Prostate gland (tissue), 2 donors: ENCODE measurements at regions not wholly inside any gene's neighbourhood (a gene's known extent, or its start where the extent isn't known, plus 50 kb on each side); places are given as distances from the start of the nearest gene placed in this dataset.

Experiments
- DNase-seq: peaks from one replicate; pipeline ENCODE4 v3.0.0-alpha.2; 2019; ENCODE audit warnings: low spot score
- H3K27ac ChIP-seq, 2 donors: fragments of 200-600 bp; sonication (generic); 2 replicates each; pipeline ENCODE4 v1.5.1; 2017 to 2019
- H3K27me3 ChIP-seq: fragments of 200-600 bp; sonication (generic); replicated peaks from 2 replicates; pipeline ENCODE4 v1.5.1; 2019; ENCODE audit not compliant: insufficient read depth
- H3K36me3 ChIP-seq, 2 donors: fragments of 200-600 bp; sonication (generic); 1 replicate in 1 of 2; 2 replicates in 1 of 2; pipeline versions ENCODE4 v1.5.1 to v1.8.1; 2017 to 2019
- H3K4me1 ChIP-seq: fragments of 200-600 bp; sonication (generic); replicated peaks from 2 replicates; pipeline ENCODE4 v1.5.1; 2019
- H3K4me3 ChIP-seq, 2 donors: fragments of 200-600 bp; sonication (generic); 2 replicates each; pipeline ENCODE4 v1.5.1; 2017 to 2019
- H3K9me3 ChIP-seq: fragments of 200-600 bp; sonication (generic); 2 replicates; pipeline ENCODE4 v1.5.1; 2017
- CTCF ChIP-seq, 4 experiments: fragments of 200-600 bp in 2 of 4; fragments of 450-650 bp in 2 of 4; sonication (generic) in 2 of 4; IDR thresholded peaks; 1 replicate in 3 of 4; 2 replicates in 1 of 4; pipeline ENCODE4 v1.5.1; 2016 to 2019; ENCODE audit warnings: antibody characterized with exemption in 4 of 4, mild to moderate bottlenecking in 2 of 4, moderate library complexity in 2 of 4
- POLR2A ChIP-seq: fragments of 450-650 bp; IDR thresholded peaks from one replicate; pipeline ENCODE4 v1.6.1; 2016; ENCODE audit warnings: antibody characterized with exemption, mild to moderate bottlenecking
- POLR2AphosphoS5 ChIP-seq: sonication (generic); formaldehyde crosslinking; IDR thresholded peaks from one replicate; pipeline ENCODE4 v1.6.1; 2017; ENCODE audit warnings: antibody characterized with exemption
- WGBS: methylation state at CpG from one replicate; pipeline ENCODE4 v1.1.5; 2018; 5-methylcytosine and 5-hydroxymethylcytosine counted together
- intact Hi-C: fragments of 100-400 bp; cut with DNase I; formaldehyde crosslinking; loops from one replicate; pipeline ENCODE4 v1.14.2; 2022

GRCh38 chr2:200725596-200725995 lies 86.1 kb upstream of the BZW1 start:
- Histone ChIP-seq H3K36me3 (no peaks in the 10 kb centered on the region), H3K4me1 (no peaks in the 10 kb centered on the region), H3K27me3 (no peaks in the 10 kb centered on the region), H3K4me3 (no peak overlapping the region), H3K9me3 (no peaks in the 10 kb centered on the region), H3K27ac (no peak overlapping the region)
- intact Hi-C loops = no loop called here
- no peak for DNase-seq
- 11% methylated on average over 3 of the region's 3 CpGs for WGBS
- TF ChIP-seq POLR2A = no peak
- no peak for TF ChIP-seq POLR2AphosphoS5
- no peak for TF ChIP-seq CTCF (IDR thresholded peaks at IDR 0.05)

- Histone ChIP-seq H3K9me3 (no peaks in the 10 kb centered on the region), H3K4me1 (no peaks in the 10 kb centered on the region), H3K4me3 (no peak overlapping the region), H3K27ac (no peak overlapping the region), H3K27me3 (no peaks in the 10 kb centered on the region), H3K36me3 (no peaks in the 10 kb centered on the region)
- intact Hi-C loops = no loop called here
- WGBS = 44% methylated on average over 1 of the region's 1 CpG
- no peak for TF ChIP-seq POLR2AphosphoS5
- TF ChIP-seq CTCF (IDR thresholded peaks at IDR 0.05) = no peak
- no peak for TF ChIP-seq POLR2A
- DNase-seq = no peak
These were observed 83.1 kb upstream of the BZW1 start for GRCh38 chr2:200728630-200729029.

GRCh38 chr2:200730302-200730701 lies 81.4 kb upstream of the BZW1 start:
- Histone ChIP-seq H3K9me3 (no peaks in the 10 kb centered on the region), H3K27ac (no peak overlapping the region), H3K4me1 (no peaks in the 10 kb centered on the region), H3K4me3 (no peak overlapping the region), H3K27me3 (no peaks in the 10 kb centered on the region), H3K36me3 (no peaks in the 10 kb centered on the region)
- no peak for DNase-seq
- no peak for TF ChIP-seq POLR2AphosphoS5
- no peak for TF ChIP-seq CTCF (IDR thresholded peaks at IDR 0.05)
- TF ChIP-seq POLR2A = no peak
- WGBS = 82% methylated on average over 2 of the region's 2 CpGs
- intact Hi-C loops = no loop called here

DNA sequence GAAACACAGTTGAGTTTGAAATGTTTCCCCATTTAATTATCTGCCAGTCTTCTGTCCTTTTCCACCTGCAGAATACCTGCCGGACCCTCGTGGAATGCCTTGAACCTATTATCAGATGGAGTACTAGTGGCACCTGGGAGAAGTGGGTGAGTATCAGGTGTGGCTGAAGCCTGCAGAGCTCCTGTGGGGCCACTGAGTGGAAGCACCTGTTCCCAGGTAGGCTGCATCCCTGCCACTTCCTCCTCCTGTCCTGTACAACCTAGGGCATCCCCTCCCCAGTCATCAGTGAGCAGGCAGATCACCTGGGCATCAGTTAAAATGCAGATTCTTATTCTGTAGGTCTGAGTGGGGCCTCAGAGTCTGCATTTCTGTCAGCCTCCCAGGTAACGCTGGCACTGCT lies 80.8 kb upstream of the BZW1 start:
- H3K9me3 ChIP-seq = no peaks in the 10 kb centered on the region
- intact Hi-C loops = no loop called here
- 81% methylated on average over 3 of the region's 3 CpGs for WGBS
- H3K36me3 ChIP-seq = no peaks in the 10 kb centered on the region
- DNase-seq = no peak
- TF ChIP-seq CTCF (IDR thresholded peaks at IDR 0.05) = no peak
- no peak for TF ChIP-seq POLR2A
- TF ChIP-seq POLR2AphosphoS5 = no peak
- H3K4me1 ChIP-seq = no peaks in the 10 kb centered on the region
- H3K27ac ChIP-seq = no peak overlapping the region
- H3K4me3 ChIP-seq = no peak overlapping the region
- H3K27me3 ChIP-seq = no peaks in the 10 kb centered on the region

DNA sequence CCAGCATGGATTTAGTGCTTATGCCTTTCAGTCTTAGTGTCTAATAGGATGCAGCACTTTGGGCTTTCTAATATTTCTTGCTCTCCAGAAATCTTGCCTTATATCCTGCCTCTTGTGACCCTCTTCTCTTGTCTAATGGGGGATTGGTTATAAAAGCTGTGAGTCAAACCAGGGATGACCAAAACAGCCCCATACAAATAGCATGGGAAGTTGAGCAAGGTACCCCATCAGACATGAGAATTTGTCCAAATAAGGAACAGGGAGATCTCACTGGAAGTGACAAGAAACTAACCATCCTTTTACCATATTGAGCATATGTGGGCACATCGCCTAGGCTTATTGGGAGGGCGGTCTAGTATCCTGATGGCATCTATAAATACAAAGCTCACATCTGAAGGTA lies 78.8 kb upstream of the BZW1 start:
- Histone ChIP-seq H3K36me3 (no peaks in the 10 kb centered on the region), H3K4me1 (no peaks in the 10 kb centered on the region), H3K27ac (no peak overlapping the region), H3K9me3 (no peaks in the 10 kb centered on the region), H3K27me3 (no peaks in the 10 kb centered on the region), H3K4me3 (no peak overlapping the region)
- WGBS = 89% methylated on average over 2 of the region's 2 CpGs
- no peak for DNase-seq
- TF ChIP-seq CTCF (IDR thresholded peaks at IDR 0.05) (no peak), POLR2AphosphoS5 (no peak), POLR2A (no peak)
- intact Hi-C loops = no loop called here
